ENCODE measurements at regions not wholly inside any gene's neighbourhood (a gene's known extent, or its start where the extent isn't known, plus 50 kb on each side); places are given as distances from the start of the nearest gene placed in this dataset.

DNA sequence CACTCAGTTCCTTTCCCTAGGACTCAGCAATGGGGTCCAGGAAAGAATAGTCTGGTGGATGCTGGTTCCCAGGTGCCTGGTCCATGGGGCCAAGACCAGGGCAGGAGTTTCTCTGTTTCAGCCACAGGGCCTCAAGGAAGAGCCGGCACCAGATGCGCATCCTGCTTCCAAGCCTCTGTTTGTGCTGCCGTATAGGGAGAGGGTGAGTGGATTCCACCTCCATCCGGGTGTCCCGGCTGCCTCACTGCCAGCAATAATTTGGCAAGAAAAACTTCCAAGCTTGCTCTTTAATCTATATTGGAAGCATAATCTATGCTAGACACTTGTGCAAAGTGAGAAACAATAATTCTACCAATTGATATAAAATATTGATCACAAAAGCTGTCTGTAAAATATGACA is 261.2 kb upstream of the HS6ST1 start:
- TF ChIP-seq POLR2A (IDR thresholded peaks at IDR 0.05) (no peak), CTCF (IDR thresholded peaks at IDR 0.05) (no peak)

Measured in thyroid gland (tissue), 4 donors.